Putamen (tissue), 1 donor: ENCODE measurements at regions not wholly inside any gene's neighbourhood (a gene's known extent, or its start where the extent isn't known, plus 50 kb on each side); places are given as distances from the start of the nearest gene placed in this dataset.
"Not testable (repeated sequence)": the region's sequence is repeated elsewhere in the genome, so short reads cannot be mapped to it uniquely, and the experiment has no call there.

Source experiments
- DNase-seq: peaks from one replicate; pipeline ENCODE4 v3.0.0-alpha.2; 2016; ENCODE audit warnings: low spot score

DNA sequence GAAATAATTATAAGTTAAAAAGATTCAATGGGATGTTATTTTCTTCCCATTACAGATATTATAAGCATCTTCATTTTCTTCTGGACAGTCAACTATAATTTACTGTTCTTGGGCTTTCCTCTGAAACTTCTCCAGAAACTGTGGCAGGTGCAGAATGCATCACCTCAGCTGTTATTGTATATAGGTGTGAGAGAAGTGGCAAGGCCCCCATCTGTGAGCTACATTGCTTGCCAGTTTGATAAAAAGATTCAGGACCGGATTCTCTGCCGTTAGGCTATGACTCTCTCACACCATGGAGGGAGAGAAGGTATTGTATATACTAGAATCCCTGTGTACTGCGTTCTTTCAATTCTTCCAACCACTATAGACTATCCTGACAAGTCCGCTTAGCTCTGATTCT, 135.8 kb upstream of the CENPW start:
- no peak for DNase-seq

GRCh38 chr6:126204598-126204997, 135.3 kb upstream of the CENPW start:
- no peak for DNase-seq

GRCh38 chr6:126206504-126207246, 133.2 kb upstream of the CENPW start:
- DNase-seq, result no peak

GRCh38 chr6:126210398-126211075, 129.4 kb upstream of the CENPW start:
- no peak for DNase-seq

GRCh38 chr6:126217497-126217896, 122.4 kb upstream of the CENPW start:
- no peak for DNase-seq

- not testable (repeated sequence) for DNase-seq
These were observed 119.0 kb upstream of the CENPW start for GRCh38 chr6:126220901-126221300.

- no peak for DNase-seq
These were observed 111.8 kb upstream of the CENPW start for GRCh38 chr6:126227833-126228702.

DNA sequence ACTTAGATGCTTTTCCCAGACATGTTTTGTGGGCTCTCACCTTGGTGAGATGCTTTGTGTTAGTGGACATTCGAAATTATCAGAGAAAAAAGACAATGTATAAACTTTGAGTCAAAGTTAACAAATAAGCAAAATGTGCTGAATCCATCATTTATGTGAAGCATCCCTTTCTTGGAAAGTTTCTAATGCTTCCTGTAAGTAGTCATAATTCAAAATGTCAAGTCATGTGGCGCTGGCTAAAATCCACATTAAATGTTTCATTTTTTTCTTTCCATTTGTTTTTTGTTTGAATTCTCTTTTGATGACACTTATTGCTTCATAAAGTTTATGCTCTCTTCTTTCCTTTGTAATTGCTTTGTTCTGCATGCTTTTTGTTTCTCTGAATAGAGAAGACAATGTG, 107.2 kb upstream of the CENPW start:
- DNase-seq, result no peak

DNA sequence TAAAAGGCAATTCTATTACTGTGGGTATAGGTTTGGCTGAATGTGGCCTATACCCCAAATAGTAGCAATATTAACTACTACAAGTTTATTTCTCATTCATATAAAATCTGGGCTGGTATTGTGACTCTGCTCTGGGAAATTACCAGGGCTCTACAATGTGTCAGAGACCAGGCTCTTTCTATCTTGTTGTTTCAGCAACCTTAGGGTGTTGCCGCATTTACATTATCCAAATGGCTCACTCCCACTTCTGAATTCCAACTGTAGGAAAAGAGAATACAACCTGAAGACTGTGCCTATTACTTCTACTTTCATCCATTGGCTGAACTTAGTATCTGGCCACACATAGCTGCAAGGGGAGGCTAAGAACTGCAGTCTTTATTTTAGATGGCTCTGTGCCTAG, 106.7 kb upstream of the CENPW start:
- DNase-seq, result no peak

GRCh38 chr6:126235363-126235762, 104.6 kb upstream of the CENPW start:
- DNase-seq, result no peak

GRCh38 chr6:126245077-126245476, 94.8 kb upstream of the CENPW start:
- no peak for DNase-seq

- no peak for DNase-seq
These were observed 87.8 kb upstream of the CENPW start for GRCh38 chr6:126252154-126252553.

- DNase-seq, result no peak
These were observed 86.5 kb upstream of the CENPW start for GRCh38 chr6:126253431-126253830.

- no peak for DNase-seq
These were observed 81.8 kb upstream of the CENPW start for GRCh38 chr6:126258150-126258549.

DNA sequence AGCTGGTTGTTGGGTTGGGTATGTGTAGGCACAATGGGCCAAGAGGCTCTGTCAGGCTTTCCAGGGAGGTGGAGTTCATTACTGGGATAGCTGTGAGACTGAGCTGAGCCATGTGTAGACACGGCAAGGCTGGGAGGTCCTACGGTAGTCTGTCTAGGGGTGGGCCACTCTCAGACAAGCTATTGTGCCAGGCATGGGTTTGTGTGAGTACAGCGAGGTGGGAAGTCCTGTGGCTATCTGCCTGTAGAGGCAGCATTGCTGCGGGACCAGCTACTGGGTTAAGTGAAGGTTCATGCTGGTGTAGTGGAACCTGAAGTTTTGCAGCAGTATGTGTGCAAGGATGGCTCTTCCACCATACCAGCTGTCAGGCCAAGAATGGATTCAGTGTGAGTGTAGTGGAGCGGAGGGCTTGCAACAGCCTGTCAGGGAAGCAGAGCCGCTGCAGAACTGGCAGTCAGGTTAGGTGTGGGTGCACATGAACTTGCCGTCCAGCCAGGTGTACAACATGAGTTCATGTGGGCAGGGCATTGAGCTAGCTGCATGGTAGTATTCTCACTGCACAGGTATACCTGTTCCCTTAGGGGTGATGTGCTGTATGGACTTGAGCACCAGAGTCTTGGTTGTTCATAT, 78.0 kb upstream of the CENPW start:
- no peak for DNase-seq

DNA sequence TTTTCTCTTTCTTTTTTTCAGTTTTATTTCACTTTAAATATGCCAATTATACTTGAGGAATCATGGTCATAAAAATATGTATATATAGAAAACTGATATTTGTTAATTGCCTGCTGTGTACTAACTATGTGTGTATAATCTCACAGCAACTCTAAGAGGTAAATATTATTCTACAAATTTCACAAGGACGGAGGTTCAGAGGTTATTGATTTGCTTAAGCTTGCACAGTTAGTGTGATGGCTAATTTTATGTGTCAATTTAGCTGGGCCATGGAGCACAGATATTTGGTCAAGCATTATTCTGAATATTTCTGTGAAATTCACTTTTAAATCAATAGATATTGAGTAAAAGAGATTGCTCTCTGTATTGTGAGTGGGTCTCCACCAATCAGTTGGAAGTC, 75.7 kb upstream of the CENPW start:
- no peak for DNase-seq

DNA sequence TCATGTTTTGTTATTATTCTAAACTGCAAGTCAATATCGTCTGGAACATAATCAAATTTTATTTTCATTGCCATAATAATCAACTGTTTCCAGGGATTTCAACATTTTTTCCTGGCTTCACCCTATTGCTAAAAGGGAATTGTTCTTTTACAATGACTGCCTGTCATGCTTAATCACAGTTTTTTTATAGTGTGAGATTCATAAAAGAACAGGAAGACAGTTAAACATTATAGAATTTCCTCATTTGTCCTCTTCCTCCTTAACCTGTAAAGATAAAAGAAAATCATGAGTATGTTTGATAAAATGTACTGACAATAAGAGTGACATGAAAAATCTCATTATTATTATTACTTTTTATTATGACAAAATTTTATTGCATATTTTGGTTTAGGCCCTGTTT, 73.3 kb upstream of the CENPW start:
- no peak for DNase-seq

GRCh38 chr6:126267626-126268025, 72.3 kb upstream of the CENPW start:
- no peak for DNase-seq

GRCh38 chr6:126268092-126268491, 71.8 kb upstream of the CENPW start:
- DNase-seq, result no peak

GRCh38 chr6:126280287-126280686, 59.6 kb upstream of the CENPW start:
- DNase-seq, result no peak

DNA sequence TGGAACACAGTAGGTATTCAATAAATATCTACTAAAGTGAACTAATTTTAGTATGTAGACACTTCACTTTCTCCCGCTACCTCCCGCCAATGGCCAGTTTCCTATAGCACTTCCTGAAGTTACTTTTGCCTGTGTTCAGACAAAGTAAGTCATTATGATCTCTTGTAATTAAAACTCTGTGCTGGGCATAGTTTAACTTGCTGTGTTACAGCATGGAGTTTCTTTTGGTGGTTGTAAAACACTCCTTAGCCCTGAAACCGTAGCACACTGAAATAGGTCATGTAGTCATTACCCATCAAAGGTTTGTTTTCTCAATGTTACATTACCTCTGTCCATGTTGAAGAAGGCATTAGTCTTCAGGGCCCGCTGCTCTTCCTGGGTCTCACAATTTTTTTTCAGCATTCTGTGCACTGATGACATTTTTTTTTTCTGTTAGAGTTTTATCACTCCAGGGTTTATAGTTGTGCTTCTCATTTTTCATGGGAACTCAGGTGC, 54.0 kb upstream of the CENPW start:
- no peak for DNase-seq
